A204.1 (cell line): ENCODE measurements at regions not wholly inside any gene's neighbourhood (a gene's known extent, or its start where the extent isn't known, plus 50 kb on each side); places are given as distances from the start of the nearest gene placed in this dataset.
A peak's percentile ranks its signal among the peaks of the same experiment; 100 is the strongest.

Experiments
- FAIRE-seq: peaks from 2 replicates; lab custom pipeline; 2012; peaks lifted over from hg19 to GRCh38; lab: Jason Lieb, UNC

DNA sequence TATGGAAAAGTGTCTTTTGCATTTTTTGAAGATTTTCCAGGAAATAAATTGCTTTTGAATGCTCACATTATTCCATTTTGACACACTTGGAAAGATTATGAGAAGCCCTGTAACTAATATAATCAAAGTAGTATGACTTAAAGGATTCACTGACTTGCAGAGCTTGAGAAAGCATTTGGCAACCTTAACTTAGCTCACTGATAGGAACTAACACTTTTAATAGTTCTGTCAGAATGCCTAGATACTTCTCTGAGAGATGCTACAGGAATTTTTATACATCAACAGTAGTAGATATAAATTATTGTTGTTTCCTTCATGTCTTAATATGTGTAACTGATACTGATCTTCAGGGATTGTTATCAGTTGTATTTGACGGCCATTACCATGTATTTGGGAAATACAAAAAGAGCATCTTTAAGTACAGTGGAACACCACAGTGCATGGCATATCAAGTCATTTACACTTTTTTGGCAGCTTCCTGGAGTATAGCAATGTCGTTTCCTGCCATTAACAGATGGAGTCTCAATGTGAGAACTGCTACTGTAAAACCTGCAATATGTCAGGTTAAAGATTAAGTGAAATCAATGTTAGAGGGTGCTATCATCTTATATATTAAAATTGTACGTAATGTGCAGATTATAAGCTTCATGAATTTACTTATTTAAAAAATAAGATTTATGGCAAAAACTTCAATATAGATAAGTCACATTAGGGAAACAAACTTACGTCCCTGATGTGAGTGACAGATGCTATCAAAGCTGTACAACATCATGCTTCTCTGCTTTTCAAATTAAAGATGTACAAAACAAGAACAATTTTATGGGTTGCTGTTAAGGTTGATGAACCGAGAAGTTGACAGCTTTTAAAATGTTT, 1159.8 kb upstream of the MIR17HG start:
- FAIRE-seq, result no peak

- no peak for FAIRE-seq
These were observed 1159.2 kb upstream of the MIR17HG start for GRCh38 chr13:90188351-90188636.

DNA sequence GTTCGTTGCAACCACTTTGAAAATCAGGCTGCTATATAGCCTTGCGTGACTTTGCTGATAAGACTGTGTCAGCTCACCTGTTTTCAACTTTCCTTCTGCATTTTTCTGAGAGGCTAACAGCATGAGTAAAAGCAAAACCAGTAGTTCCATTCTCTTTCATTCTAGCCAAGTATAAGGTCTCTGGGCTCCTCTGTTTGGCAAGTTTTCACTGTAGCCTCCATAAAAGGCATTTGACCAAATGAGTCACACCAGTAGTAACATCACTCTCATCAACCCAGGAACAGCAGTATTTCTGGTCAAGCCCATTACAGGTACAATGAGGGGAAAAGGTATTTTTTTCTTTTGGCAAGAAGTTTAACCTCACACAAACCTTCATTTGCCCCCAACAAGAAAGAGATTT, 1149.8 kb upstream of the MIR17HG start:
- FAIRE-seq, result no peak

DNA sequence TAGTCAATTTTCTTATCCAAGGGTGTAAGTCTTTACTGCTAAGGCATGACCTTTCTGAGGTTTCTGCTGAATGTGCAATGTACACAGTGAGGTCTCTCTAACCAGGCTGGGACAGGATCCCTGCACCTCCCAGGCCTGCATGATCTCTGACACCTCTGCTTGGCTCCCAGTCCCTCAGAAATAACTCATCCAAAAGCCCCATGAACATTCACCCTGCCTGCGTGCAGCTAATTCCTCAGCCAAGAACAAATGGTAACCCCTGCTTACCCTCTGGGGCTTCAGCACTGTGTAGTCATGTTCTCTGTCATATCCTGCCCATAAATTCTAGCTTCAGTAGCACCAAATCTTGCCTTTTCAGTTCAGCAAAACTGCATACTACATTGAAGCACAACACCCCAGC, 1146.3 kb upstream of the MIR17HG start:
- no peak for FAIRE-seq

- no peak for FAIRE-seq
These were observed 1145.6 kb upstream of the MIR17HG start for GRCh38 chr13:90201676-90202460.

GRCh38 chr13:90205081-90205480, 1142.4 kb upstream of the MIR17HG start:
- no peak for FAIRE-seq

DNA sequence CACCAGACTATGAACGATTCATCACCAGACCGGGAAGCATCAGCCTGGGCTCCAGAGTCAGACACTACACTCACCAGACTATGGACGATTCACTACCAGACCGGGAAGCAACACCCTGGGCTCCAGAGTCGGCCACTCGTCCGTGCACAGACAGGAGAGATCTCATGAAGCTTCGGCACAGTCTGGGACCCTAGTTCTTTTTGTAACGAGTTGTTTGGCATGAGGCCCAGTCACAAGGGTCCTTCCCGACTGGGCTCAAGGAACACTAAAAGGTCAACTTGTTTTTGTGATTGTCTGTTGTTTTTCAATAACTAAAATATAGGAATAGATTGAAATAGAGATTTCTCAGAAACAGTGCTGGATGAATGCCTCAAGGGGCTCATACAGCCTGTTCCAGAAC, 1141.6 kb upstream of the MIR17HG start:
- no peak for FAIRE-seq

DNA sequence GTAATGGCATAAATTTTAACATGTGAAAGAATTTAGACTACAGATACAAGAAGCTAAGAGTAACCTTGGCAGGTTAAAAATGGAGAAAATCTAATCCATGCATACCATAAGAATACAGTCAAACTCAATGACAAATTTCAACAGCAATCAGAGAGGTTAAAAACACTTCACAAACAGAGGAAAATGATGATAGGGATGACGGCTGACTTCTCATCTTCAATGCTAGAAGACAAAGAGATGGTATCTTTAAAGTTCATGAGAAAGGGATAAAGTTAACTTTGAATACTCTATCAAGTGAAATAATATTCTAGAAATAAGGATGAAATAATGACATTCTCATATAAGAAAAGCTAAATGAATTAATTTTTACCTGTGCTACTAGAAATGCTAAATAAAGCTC, 1130.2 kb upstream of the MIR17HG start:
- no peak for FAIRE-seq

DNA sequence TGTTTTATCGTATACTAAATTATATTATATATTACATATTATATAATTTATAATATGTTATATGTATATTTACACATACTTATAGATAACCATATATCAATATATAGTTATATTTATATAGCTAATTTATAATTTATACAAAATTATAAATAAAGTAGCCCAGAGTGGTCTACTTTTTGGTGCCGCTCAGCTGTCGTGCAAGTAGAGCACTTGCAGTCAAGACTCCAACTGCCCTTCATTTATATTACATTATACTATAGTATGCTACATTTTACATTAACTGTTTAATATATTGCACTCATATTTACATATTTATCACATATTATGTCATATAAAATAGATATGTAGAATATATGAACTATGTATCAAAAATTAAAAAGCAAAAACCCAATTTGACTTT, 1124.7 kb upstream of the MIR17HG start:
- peak; percentile 92 for FAIRE-seq

DNA sequence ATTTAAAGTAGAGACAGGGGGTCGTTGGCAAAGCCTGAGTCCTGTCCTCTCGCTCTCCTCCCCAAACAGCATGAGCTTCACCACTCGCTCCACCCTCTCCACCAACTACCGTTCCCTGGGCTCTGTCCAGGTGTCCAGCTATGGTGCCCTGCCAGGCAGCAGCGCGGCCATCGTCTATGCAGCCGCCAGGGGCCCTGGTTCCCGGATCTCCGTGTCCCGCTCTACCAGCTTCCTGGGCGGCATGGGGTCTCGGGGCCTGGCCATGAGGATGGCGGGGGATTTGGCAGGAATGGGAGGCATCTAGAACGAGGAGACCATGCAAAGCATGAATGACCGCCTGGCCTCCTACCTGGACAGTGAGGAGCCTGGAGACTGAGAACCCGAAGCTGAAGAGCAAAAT, 1117.2 kb upstream of the MIR17HG start:
- FAIRE-seq, result no peak

GRCh38 chr13:90232291-90232690, 1115.2 kb upstream of the MIR17HG start:
- no peak for FAIRE-seq

GRCh38 chr13:90233933-90234672, 1113.4 kb upstream of the MIR17HG start:
- no peak for FAIRE-seq

DNA sequence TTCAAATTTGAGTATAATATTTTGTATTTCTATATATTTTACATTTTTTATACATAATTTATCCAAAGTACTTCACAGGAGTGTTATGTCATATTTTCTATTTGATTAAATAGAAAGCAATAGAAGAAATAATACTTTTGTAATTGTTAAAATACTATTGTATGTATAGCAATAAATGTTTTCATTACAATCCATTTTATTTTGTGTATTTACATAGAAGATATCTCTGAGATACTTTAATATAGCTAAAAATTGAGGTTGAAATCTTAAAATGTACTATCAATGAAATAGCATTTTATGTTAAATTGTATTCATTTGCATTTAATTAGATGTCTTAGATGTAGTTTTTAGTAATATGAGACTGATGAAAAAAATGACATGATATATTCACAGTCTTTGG, 1109.6 kb upstream of the MIR17HG start:
- no peak for FAIRE-seq

- FAIRE-seq, result no peak
These were observed 1109.1 kb upstream of the MIR17HG start for GRCh38 chr13:90238413-90238812.

DNA sequence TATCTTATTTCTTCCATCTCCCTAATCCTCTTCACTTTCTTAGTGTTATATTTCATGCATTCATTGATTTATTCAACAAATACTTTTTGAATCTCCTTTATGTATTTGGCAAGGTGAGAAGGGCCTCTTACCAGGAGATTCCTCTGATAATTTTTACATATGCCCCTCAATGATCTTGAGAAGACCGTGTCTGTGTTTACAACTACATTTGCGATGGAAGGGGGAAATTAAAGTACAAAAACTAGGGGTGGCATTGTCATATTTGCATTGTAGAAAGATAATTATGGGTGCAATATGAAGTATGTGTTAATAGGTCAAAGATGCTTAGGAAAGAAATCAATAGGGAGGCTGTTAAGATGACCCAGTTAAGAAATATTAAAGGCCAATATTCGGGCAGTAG, 1108.4 kb upstream of the MIR17HG start:
- no peak for FAIRE-seq

- FAIRE-seq, result peak; percentile 57
These were observed 1101.5 kb upstream of the MIR17HG start for GRCh38 chr13:90246005-90246404.

GRCh38 chr13:90246687-90247345, 1100.7 kb upstream of the MIR17HG start:
- no peak for FAIRE-seq

- no peak for FAIRE-seq
These were observed 1093.7 kb upstream of the MIR17HG start for GRCh38 chr13:90253806-90254205.

- no peak for FAIRE-seq
These were observed 1093.0 kb upstream of the MIR17HG start for GRCh38 chr13:90254437-90254836.

GRCh38 chr13:90256746-90257145, 1090.7 kb upstream of the MIR17HG start:
- no peak for FAIRE-seq

DNA sequence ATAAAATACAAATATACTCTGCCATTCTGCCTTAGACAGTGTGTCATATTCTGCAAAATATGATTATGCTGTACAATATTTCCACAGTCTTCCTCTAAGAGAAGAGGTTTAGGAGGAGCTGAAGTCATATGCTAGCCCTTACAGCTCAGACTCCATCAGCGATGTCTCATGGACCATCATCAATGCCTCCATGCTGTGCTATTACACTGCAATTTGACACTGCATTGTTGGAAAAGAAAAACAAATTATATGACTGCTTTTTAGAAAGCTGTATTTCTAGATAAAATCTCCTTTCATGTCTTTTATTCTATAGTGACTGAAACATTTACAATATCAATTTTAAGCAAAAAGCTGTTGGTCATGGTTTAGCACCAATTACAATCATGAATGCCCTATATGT, 1089.4 kb upstream of the MIR17HG start:
- FAIRE-seq, result no peak

DNA sequence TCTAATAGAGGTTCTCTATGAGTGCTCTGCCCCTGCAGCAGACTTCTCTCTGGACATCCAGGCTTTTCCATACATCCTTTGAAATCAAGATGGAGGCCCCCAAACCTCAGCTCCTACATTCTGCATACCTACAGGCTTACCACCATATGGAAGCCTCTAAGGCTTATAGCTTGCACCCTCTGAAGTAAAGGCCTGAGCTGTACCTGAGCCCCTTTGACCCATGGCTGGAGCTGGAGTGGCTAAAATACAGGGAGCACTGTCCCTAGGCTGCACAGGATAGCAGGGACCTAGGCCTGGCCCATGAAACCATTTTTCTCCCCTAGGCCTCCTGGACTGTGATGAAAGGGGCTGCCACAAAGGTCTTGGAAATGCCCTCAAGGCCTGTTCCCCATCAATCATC, 1086.1 kb upstream of the MIR17HG start:
- no peak for FAIRE-seq

- FAIRE-seq, result no peak
These were observed 1077.3 kb upstream of the MIR17HG start for GRCh38 chr13:90270226-90270625.
